GM13976 (cell line): ENCODE measurements at regions not wholly inside any gene's neighbourhood (a gene's known extent, or its start where the extent isn't known, plus 50 kb on each side); places are given as distances from the start of the nearest gene placed in this dataset.

ENCODE experiments used
- DNase-seq: peaks from one replicate; pipeline ENCODE4 v3.0.0; 2012; ENCODE audit warnings: low spot score
- in situ Hi-C: fragments of 300-500 bp; cut with MboI; formaldehyde crosslinking; loops from one replicate; pipeline ENCODE4 v1.12.0; 2022; ENCODE audit warnings: low sequenced_read_pairs, mixed read lengths, inconsistent platforms; ENCODE audit not compliant: unreplicated experiment
- TF ChIP-seq, protein P1 (sequence below): IDR thresholded peaks from 2 replicates; pipeline ENCODE4 v1.5.1; 2012; ENCODE audit warnings: borderline replicate concordance, mild to moderate bottlenecking; ENCODE audit not compliant: insufficient read depth; ENCODE audit errors: extremely low read depth, missing control alignments, control extremely low read depth

DNA sequence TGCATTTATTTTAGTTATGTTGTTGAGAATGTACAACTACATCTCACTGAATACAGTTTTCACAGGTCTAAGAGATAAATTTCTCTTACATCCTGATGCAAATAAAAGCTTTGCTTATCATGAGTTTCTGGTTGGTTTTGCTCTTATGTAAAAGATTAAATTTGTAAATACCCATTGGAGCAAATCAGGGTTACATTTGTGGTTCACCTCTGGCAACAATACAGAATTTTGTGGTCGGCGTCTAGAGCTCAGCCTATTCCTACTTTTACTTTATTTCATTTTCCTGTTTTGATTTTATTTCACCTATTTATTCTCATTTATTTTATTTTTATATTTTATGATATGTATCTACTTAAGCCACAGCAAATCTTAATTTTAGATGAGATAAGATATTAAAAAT, 271.9 kb upstream of the MARCKS start:
- DNase-seq = no peak
- TF ChIP-seq, protein P1, sequence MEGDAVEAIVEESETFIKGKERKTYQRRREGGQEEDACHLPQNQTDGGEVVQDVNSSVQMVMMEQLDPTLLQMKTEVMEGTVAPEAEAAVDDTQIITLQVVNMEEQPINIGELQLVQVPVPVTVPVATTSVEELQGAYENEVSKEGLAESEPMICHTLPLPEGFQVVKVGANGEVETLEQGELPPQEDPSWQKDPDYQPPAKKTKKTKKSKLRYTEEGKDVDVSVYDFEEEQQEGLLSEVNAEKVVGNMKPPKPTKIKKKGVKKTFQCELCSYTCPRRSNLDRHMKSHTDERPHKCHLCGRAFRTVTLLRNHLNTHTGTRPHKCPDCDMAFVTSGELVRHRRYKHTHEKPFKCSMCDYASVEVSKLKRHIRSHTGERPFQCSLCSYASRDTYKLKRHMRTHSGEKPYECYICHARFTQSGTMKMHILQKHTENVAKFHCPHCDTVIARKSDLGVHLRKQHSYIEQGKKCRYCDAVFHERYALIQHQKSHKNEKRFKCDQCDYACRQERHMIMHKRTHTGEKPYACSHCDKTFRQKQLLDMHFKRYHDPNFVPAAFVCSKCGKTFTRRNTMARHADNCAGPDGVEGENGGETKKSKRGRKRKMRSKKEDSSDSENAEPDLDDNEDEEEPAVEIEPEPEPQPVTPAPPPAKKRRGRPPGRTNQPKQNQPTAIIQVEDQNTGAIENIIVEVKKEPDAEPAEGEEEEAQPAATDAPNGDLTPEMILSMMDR = no peak
- in situ Hi-C loops = no loop called here

DNA sequence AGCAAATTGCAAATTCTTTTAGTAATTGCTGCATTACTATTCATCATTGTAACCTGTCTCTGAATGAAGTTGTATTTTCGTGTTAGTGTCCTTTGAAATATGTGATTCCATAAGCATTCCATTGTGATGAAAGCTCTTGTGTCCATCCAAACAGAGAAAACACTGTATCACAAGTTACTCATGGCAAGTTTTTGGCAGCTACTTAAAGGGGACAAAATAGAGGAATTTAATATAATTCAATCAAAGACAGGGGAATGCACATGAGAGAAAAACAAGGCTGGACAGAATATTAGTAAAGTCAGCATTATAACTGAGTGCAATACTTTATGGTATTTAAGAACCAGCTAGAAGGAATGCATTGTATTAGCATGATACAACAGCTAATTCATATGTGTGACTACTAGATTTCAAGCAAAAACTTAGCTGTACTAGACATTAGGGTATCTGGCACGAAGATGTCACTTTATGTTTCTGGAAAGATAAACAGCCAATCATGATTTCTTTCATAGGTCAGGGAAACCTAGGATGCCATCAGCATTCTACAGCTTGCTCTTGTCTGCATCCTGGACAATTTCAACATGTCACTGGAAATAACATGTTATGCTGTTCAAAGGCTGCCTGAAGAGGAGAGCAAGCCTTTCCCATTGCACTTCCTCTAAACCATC, 270.6 kb upstream of the MARCKS start:
- DNase-seq = no peak
- in situ Hi-C loops = no loop called here
- TF ChIP-seq, protein P1 = no peak

DNA sequence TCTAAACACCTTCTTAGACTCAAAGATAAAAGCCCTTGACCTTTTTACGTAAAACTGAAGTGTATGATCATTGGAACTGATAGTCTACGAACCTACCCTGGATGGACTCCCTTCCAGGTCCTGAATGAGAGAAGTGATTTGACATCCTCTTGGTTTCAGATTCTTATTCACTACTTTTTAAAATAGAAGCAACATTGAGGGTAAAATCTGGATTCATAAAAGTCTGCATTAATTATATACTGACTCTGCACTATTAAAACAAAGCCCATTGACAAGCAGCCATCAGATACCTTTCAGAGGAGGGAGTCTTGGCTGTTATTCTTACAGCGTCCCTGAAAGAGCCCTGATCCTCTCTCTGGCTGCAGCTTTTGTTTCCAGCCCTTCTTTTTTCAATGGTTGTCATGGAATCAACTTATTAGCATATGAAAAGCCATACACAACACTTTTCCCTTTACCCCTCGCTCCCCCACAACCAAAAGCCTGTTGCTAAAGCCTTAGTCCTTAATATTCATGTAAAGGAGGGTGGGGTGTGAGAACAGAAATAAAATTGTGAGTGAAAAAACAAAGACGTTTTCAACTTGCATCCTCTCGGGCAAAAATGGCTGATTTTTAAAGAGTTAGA, 270.0 kb upstream of the MARCKS start:
- TF ChIP-seq, protein P1 = no peak
- in situ Hi-C loops = no loop called here
- no peak for DNase-seq

DNA sequence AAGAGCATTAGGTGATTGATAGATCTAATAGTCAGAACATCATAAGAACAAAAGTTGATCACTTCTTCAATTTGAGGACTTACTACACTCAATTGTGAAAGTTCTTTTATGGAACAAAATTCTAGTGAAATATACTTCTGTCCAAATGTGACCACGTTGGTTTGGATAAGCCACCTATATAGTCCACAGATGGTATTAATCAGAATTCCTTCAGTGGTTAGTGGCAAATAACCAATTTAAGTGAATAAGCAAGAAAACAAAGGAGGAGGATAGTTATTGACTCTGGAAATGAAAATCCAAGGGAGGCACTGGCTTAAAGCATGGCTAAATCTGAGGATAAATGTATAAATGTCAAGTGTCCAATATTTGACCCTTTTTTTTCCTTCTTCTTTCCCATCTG, 268.5 kb upstream of the MARCKS start:
- TF ChIP-seq, protein P1 = no peak
- in situ Hi-C loops = no loop called here
- DNase-seq = no peak

DNA sequence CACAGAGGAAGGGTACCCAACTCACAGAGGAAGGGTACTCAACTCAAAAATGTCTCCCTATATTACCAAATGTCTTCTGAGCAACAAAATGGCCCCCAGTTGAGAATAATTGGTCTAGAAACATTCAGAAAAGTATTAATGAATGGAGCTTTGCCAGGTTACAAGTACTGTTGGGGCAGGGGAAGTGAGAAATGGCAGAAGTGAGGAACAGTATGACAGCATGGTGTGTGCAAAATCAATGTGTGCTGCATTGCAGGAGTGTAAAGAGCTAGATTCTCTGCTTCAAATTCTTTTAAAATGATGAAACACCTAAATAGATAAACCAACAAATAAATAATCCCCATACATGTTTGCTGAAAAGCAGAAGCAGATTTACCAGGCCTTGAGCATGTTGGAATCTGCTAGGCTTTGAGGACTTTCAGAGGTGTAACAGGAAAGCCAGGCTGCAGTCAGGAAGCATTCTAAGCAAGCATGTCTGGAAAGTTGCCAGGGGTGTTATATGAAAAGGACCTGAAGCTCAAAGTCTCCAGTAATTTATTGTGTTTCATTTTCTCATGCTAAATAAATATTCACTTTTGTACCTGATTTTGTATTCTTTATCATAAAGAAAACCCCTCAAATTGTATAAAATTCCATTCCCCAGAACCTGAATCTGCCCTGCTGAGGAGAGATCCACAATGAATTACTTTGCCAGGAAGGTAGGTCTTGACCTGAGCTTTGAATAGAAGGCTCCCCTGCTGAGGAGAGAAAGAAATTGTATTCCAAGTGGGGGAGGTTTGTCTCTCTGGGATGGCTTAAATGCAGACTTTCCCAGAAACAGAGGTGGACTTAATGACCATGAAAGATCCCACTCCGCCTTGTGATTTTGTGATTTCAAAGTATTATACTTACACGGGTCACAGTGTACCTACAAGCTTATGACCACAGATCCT, 265.0 kb upstream of the MARCKS start:
- DNase-seq = no peak
- in situ Hi-C loops = no loop called here
- TF ChIP-seq, protein P1 = no peak

DNA sequence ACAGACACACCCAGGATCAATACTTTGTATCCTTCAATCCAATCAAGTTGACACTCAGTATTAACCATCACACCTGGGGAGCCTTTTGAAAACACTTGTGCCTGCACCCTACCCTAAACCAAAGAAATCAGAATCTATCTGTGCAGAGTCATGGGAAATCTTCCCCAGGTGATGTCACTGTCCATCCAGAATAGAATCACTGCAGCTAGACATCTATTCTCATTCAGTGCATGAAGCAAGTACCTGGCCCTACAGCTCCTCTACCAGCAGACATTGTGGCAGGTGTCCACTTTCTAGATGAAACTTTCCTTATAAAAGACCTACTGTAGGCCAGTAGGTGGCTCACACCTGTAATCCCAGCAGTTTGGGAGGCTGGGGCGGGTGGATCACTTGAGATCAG, 262.4 kb upstream of the MARCKS start:
- DNase-seq = no peak
- TF ChIP-seq, protein P1 = no peak
- in situ Hi-C loops = no loop called here
